ENCODE measurements at regions not wholly inside any gene's neighbourhood (a gene's known extent, or its start where the extent isn't known, plus 50 kb on each side); places are given as distances from the start of the nearest gene placed in this dataset.
"Not testable (repeated sequence)": the region's sequence is repeated elsewhere in the genome, so short reads cannot be mapped to it uniquely, and the experiment has no call there.

DNA sequence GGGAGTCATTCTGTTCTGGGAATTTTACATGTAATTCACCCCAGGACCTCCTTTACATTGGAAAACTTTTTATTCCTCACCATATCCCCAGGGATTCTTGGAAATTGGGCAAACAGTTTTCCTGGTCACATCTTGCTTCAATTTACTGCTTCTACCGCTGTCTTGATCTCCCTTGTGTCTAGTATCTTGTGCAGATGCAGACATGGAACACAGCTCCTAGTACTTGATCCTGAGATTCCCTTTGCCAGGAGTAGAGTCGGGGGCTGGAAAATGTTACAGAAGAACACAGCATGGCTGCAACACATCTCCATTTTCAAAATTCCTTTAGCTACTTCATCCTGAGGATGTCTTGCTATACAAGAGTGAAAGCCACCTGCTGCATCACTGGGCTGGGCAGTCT, 472.8 kb downstream of the PLCL1 start:
- no peak for DNase-seq

GRCh38 chr2:198273660-198274059, 469.3 kb downstream of the PLCL1 start:
- DNase-seq, result no peak

DNA sequence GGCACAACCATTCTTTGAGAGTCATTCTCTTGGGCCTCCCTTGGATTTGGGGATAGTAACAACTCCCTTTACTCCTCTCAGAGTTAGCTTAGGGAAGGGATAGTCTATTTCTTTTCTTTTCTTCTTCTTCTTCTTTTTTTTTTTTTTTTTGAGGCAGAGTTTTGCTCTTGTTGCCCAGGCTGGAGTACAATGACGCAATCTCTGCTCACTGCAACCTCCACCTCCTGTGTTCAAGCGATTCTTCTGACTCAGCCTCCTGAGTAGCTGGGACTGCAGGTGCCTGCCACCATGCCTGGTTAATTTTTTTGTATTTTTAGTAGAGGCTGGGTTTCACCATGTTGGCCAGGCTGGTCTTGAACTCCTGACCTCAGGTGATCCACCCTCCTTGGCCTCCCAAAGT, 465.8 kb downstream of the PLCL1 start:
- DNase-seq, result not testable (repeated sequence)

GRCh38 chr2:198268519-198268918, 464.1 kb downstream of the PLCL1 start:
- DNase-seq, result no peak

DNA sequence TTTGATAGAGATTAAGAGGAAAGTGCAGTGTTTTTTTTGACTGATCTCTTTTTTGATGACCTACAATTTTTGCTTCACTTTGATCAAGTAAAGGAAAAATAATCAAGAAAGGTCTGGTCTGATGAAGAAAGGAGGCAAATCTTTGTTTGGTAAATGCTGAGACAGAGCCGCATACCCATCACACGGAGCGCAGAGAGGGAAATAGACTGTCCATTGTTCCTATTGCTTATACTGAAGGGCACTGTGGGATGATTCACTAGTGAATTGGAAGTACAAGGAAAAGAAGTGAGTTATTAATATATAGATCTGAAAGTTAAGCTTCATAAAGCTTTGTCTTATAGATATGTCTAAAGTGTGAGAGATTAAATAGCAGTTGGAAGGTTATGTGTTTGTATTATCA, 455.1 kb downstream of the PLCL1 start:
- DNase-seq, result no peak

GRCh38 chr2:198254536-198255090, 450.2 kb downstream of the PLCL1 start:
- no peak for DNase-seq

- DNase-seq, result no peak
Observed at GRCh38 chr2:198253995-198254394, 449.6 kb downstream of the PLCL1 start.

GRCh38 chr2:198252472-198252871, 448.1 kb downstream of the PLCL1 start:
- no peak for DNase-seq

DNA sequence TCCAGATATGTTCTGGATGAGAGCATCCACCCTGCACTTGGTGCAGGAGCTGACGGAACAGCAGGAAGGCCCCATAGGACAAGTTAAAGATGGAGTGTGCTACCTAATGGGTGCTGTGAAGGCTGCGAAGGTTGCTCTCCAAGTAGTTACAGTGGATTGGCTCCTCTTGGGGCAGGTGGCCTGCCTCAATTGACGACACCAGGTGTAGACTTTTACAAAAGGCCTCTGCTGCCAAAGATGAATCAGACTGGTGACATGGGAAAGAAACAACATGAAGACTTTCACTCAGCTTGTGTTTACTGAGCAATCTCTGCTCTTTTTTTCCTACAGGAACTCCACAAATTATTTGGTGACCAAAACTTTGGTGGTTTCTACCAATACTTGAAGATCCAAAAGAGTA, 437.7 kb downstream of the PLCL1 start:
- DNase-seq, result no peak

- no peak for DNase-seq
Observed at GRCh38 chr2:198238429-198238828, 434.0 kb downstream of the PLCL1 start.

- DNase-seq, result no peak
Observed at GRCh38 chr2:198236338-198236737, 431.9 kb downstream of the PLCL1 start.

GRCh38 chr2:198232281-198232680, 427.9 kb downstream of the PLCL1 start:
- DNase-seq, result no peak

DNA sequence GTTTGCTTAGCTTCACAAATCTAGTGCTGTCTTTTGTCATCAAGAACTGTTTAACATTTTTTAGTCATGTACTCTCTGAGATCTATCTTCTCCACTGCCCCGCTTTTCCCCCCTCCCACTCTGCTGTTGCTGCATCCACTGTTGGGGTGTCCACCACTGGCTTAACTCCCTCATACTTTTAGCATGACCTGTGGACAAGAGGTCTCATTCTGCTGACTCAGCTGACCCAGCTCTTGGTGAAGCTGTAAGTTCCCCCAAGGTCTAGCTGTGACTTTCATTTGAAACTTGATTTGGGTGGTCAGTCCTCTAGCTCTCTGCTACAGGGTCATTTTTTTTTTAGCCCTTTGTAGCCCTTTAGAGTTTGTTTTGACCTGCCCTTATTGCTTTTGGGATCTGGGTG, 427.2 kb downstream of the PLCL1 start:
- DNase-seq, result no peak

GRCh38 chr2:198220763-198221610, 416.6 kb downstream of the PLCL1 start:
- DNase-seq, result no peak

- no peak for DNase-seq
Observed at GRCh38 chr2:198219292-198219691, 414.9 kb downstream of the PLCL1 start.

GRCh38 chr2:198214114-198214596, 409.8 kb downstream of the PLCL1 start:
- DNase-seq, result no peak

- no peak for DNase-seq
Observed at GRCh38 chr2:198213253-198213652, 408.9 kb downstream of the PLCL1 start.

DNA sequence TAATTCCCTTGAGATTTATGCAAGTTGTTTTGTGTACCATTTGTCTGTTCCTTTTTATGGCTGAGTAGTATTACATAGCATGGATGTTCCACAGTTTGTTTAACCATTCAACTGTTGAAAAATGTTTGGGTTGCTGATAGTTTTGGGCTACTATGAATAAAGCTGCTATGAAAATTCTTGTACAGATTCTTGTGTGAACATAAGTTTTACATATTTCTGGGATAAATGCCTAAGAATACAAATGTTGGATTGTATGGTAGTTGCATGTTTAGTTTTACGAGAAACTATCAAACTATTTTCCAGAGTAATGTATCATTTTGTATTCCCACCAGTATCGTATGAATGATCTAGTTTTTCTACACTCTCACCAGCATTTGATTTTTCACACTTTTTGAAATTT, 407.3 kb downstream of the PLCL1 start:
- DNase-seq, result no peak

DNA sequence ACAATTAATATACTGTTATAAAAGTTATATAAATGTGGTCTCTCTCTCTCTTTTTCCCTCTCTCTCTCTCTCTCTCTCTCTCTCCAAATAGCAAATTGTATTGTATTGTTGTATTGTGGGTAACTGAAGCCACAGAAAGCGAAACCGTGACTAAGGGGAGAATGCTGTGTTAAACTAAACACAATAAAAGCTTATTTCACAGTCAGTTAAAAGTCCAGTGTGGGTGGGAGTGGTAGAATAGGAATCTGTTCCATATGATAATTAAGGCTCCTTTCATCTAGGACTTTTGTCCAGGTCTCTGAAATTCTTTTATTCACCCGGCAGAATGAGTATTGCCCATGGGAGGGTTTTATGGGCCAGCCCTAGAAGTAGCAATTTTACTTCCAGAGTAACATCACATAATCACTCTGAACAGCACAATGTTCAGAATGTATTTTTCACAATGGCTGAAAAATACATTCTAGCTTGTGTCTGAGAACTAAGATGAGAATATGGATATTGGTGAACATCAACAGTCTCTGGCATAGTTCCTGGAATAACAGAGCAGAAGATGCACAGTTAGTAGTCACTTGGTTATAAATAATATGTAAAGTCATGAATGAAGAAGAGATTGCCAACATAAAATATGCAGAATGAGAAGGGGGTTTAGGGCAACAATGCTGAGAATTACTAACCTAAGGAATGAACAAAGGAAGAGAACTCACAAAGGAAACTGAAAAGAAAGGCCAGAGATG, 399.1 kb downstream of the PLCL1 start:
- DNase-seq, result no peak
